Stomach smooth muscle (tissue), 2 donors: ENCODE measurements at regions not wholly inside any gene's neighbourhood (a gene's known extent, or its start where the extent isn't known, plus 50 kb on each side); places are given as distances from the start of the nearest gene placed in this dataset.

Source experiments
- H3K27ac ChIP-seq: one replicate; pipeline ENCODE4 v1.7.0; 2013; ENCODE audit warnings: mild to moderate bottlenecking, low read length, inconsistent platforms
- H3K27me3 ChIP-seq, 2 donors: one replicate each; pipeline ENCODE4 v1.7.0; 2013; ENCODE audit warnings: low read length in 2 of 2; ENCODE audit not compliant: insufficient read depth in 2 of 2, control insufficient read depth in 1 of 2
- H3K36me3 ChIP-seq, 2 donors: one replicate each; pipeline ENCODE4 v1.7.0; 2013; ENCODE audit warnings: low read length in 2 of 2; ENCODE audit not compliant: control insufficient read depth in 2 of 2, insufficient read depth in 2 of 2
- H3K4me1 ChIP-seq: one replicate; pipeline ENCODE4 v1.7.0; 2013; ENCODE audit warnings: low read length; ENCODE audit not compliant: control insufficient read depth, insufficient read depth
- H3K4me3 ChIP-seq, 2 donors: one replicate each; pipeline ENCODE4 v1.7.0; 2013; ENCODE audit warnings: low read length in 2 of 2
- H3K9ac ChIP-seq, 2 donors: one replicate each; pipeline ENCODE4 v1.7.0; 2013; ENCODE audit warnings: low read length in 2 of 2, mild to moderate bottlenecking in 1 of 2
- H3K9me3 ChIP-seq, 2 donors: one replicate each; pipeline ENCODE4 v1.7.0; 2013; ENCODE audit warnings: low read length in 2 of 2; ENCODE audit not compliant: control insufficient read depth in 2 of 2
- donor health status: healthy.
- donor health status: Pancreatic carcinoma.

- Histone ChIP-seq H3K27me3 (no peaks in the 10 kb centered on the region), H3K9me3 (peaks cover 0 to 3% of the 10 kb centered on the region in 2 donors), H3K36me3 (no peaks in the 10 kb centered on the region), H3K4me1 (no peaks in the 10 kb centered on the region), H3K4me3 (no peak overlapping the region), H3K27ac (no peak overlapping the region), H3K9ac (no peak overlapping the region)
Measured at GRCh38 chr11:97743205-97743742, 1277.5 kb upstream of the CNTN5 start.

- Histone ChIP-seq H3K27ac (no peak overlapping the region), H3K9me3 (peaks cover 0 to 3% of the 10 kb centered on the region in 2 donors), H3K4me3 (no peak overlapping the region), H3K4me1 (no peaks in the 10 kb centered on the region), H3K9ac (no peak overlapping the region), H3K36me3 (no peaks in the 10 kb centered on the region), H3K27me3 (no peaks in the 10 kb centered on the region)
Measured at GRCh38 chr11:97745515-97746050, 1275.2 kb upstream of the CNTN5 start.

GRCh38 chr11:97746818-97747217, 1273.9 kb upstream of the CNTN5 start:
- H3K36me3 ChIP-seq, result no peaks in the 10 kb centered on the region
- H3K9ac ChIP-seq, result no peak overlapping the region
- H3K27me3 ChIP-seq, result no peaks in the 10 kb centered on the region
- no peak overlapping the region for H3K4me3 ChIP-seq
- H3K9me3 ChIP-seq, result peaks cover 0 to 3% of the 10 kb centered on the region in 2 donors
- no peaks in the 10 kb centered on the region for H3K4me1 ChIP-seq
- H3K27ac ChIP-seq, result no peak overlapping the region

GRCh38 chr11:97751405-97751804, 1269.3 kb upstream of the CNTN5 start:
- H3K27me3 ChIP-seq, result no peaks in the 10 kb centered on the region
- no peak overlapping the region for H3K27ac ChIP-seq
- no peaks in the 10 kb centered on the region for H3K36me3 ChIP-seq
- H3K9ac ChIP-seq, result no peak overlapping the region
- H3K9me3 ChIP-seq, result no peaks in the 10 kb centered on the region
- H3K4me3 ChIP-seq, result no peak overlapping the region
- H3K4me1 ChIP-seq, result no peaks in the 10 kb centered on the region

GRCh38 chr11:97751952-97752351, 1268.8 kb upstream of the CNTN5 start:
- Histone ChIP-seq H3K9me3 (no peaks in the 10 kb centered on the region), H3K27me3 (no peaks in the 10 kb centered on the region), H3K27ac (no peak overlapping the region), H3K4me3 (no peak overlapping the region), H3K9ac (no peak overlapping the region), H3K36me3 (no peaks in the 10 kb centered on the region), H3K4me1 (no peaks in the 10 kb centered on the region)

- no peak overlapping the region for H3K4me3 ChIP-seq
- H3K36me3 ChIP-seq, result no peaks in the 10 kb centered on the region
- no peaks in the 10 kb centered on the region for H3K4me1 ChIP-seq
- no peaks in the 10 kb centered on the region for H3K27me3 ChIP-seq
- no peak overlapping the region for H3K27ac ChIP-seq
- no peaks in the 10 kb centered on the region for H3K9me3 ChIP-seq
- no peak overlapping the region for H3K9ac ChIP-seq
Measured at GRCh38 chr11:97754976-97755375, 1265.8 kb upstream of the CNTN5 start.

- Histone ChIP-seq H3K9me3 (no peaks in the 10 kb centered on the region), H3K36me3 (no peaks in the 10 kb centered on the region), H3K27ac (no peak overlapping the region), H3K4me3 (no peak overlapping the region), H3K4me1 (no peaks in the 10 kb centered on the region), H3K27me3 (no peaks in the 10 kb centered on the region), H3K9ac (no peak overlapping the region)
Measured at GRCh38 chr11:97756571-97757335, 1264.0 kb upstream of the CNTN5 start.

- no peaks in the 10 kb centered on the region for H3K36me3 ChIP-seq
- no peaks in the 10 kb centered on the region for H3K9me3 ChIP-seq
- H3K4me1 ChIP-seq, result no peaks in the 10 kb centered on the region
- H3K27ac ChIP-seq, result no peak overlapping the region
- H3K27me3 ChIP-seq, result no peaks in the 10 kb centered on the region
- H3K9ac ChIP-seq, result no peak overlapping the region
- no peak overlapping the region for H3K4me3 ChIP-seq
Measured at GRCh38 chr11:97761175-97761574, 1259.6 kb upstream of the CNTN5 start.

GRCh38 chr11:97764193-97764592, 1256.6 kb upstream of the CNTN5 start:
- Histone ChIP-seq H3K4me1 (no peaks in the 10 kb centered on the region), H3K9ac (no peak overlapping the region), H3K27me3 (no peaks in the 10 kb centered on the region), H3K27ac (no peak overlapping the region), H3K36me3 (no peaks in the 10 kb centered on the region), H3K4me3 (no peak overlapping the region), H3K9me3 (no peaks in the 10 kb centered on the region)

GRCh38 chr11:97764605-97765004, 1256.1 kb upstream of the CNTN5 start:
- H3K9ac ChIP-seq, result no peak overlapping the region
- no peak overlapping the region for H3K4me3 ChIP-seq
- no peaks in the 10 kb centered on the region for H3K4me1 ChIP-seq
- no peaks in the 10 kb centered on the region for H3K27me3 ChIP-seq
- H3K27ac ChIP-seq, result no peak overlapping the region
- H3K36me3 ChIP-seq, result no peaks in the 10 kb centered on the region
- no peaks in the 10 kb centered on the region for H3K9me3 ChIP-seq

GRCh38 chr11:97770570-97770969, 1250.2 kb upstream of the CNTN5 start:
- Histone ChIP-seq H3K27ac (no peak overlapping the region), H3K4me1 (no peaks in the 10 kb centered on the region), H3K36me3 (no peaks in the 10 kb centered on the region), H3K9me3 (no peaks in the 10 kb centered on the region), H3K9ac (no peak overlapping the region), H3K27me3 (no peaks in the 10 kb centered on the region), H3K4me3 (no peak overlapping the region)
